Neuron (in vitro differentiated cells): ENCODE measurements at regions not wholly inside any gene's neighbourhood (a gene's known extent, or its start where the extent isn't known, plus 50 kb on each side); places are given as distances from the start of the nearest gene placed in this dataset.
"Not testable (repeated sequence)": the region's sequence is repeated elsewhere in the genome, so short reads cannot be mapped to it uniquely, and the experiment has no call there.

ENCODE experiments used
- H2AFZ ChIP-seq: one replicate; pipeline ENCODE4 v1.6.1; 2013; ENCODE audit warnings: low read depth, mild to moderate bottlenecking, inconsistent platforms, low read length, moderate library complexity
- H3K27me3 ChIP-seq: one replicate; pipeline ENCODE4 v1.6.1; 2013; ENCODE audit warnings: low read length; ENCODE audit not compliant: insufficient read depth
- H3K36me3 ChIP-seq: one replicate; pipeline ENCODE4 v1.6.1; 2013; ENCODE audit warnings: low read length; ENCODE audit not compliant: insufficient read depth
- H3K4me1 ChIP-seq: one replicate; pipeline ENCODE4 v1.6.1; 2013; ENCODE audit warnings: low read length; ENCODE audit not compliant: insufficient read depth
- H3K4me3 ChIP-seq: 2 replicates; pipeline ENCODE4 v1.5.1; 2013; ENCODE audit warnings: mild to moderate bottlenecking, low read length, moderate library complexity
- H3K9me3 ChIP-seq: one replicate; pipeline ENCODE4 v1.6.1; 2013; ENCODE audit warnings: low read length

DNA sequence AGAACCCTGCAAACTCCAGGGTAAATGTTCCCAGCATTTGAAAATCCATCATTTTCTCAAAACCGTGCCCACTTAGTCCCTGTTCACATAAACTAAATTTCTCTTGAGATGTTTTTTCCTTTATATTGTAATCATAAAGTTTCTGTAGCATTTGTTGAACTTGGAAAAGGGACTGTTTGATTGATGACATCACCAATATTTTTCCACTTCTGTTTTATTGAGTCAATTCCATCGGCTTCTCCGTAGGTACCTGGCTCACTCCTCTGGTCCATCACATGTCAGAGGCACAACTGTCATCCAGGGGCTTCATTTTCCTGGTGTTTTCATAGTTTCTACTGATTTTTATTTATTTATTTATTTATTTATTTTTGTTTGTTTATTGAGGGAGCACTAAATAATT is 462.5 kb upstream of the PFKP start:
- H3K36me3 ChIP-seq, result no peaks in the 10 kb centered on the region
- H3K4me3 ChIP-seq, result no peak overlapping the region
- no peaks in the 10 kb centered on the region for H3K4me1 ChIP-seq
- H3K27me3 ChIP-seq, result no peaks in the 10 kb centered on the region
- no peaks in the 10 kb centered on the region for H3K9me3 ChIP-seq
- H2AFZ ChIP-seq, result no peak overlapping the region

- Histone ChIP-seq H3K27me3 (no peaks in the 10 kb centered on the region), H3K36me3 (no peaks in the 10 kb centered on the region), H3K4me1 (peaks cover 6% of the 10 kb centered on the region)
Measured at GRCh38 chr10:2599571-2599970, 467.8 kb upstream of the PFKP start.

GRCh38 chr10:2592360-2593160 is 474.8 kb upstream of the PFKP start:
- Histone ChIP-seq H3K27me3 (no peaks in the 10 kb centered on the region), H3K36me3 (no peaks in the 10 kb centered on the region), H3K4me3 (no peak overlapping the region)

More at GRCh38 chr10:2599571-2599970, 467.8 kb upstream of the PFKP start:
- no peaks in the 10 kb centered on the region for H3K9me3 ChIP-seq
- no peak overlapping the region for H3K4me3 ChIP-seq
- H2AFZ ChIP-seq, result no peak overlapping the region

GRCh38 chr10:2589196-2589595 is 478.2 kb upstream of the PFKP start:
- no peaks in the 10 kb centered on the region for H3K4me1 ChIP-seq
- no peak overlapping the region for H2AFZ ChIP-seq
- no peaks in the 10 kb centered on the region for H3K36me3 ChIP-seq
- no peaks in the 10 kb centered on the region for H3K9me3 ChIP-seq
- no peak overlapping the region for H3K4me3 ChIP-seq
- H3K27me3 ChIP-seq, result no peaks in the 10 kb centered on the region

More at GRCh38 chr10:2592360-2593160, 474.8 kb upstream of the PFKP start:
- H3K9me3 ChIP-seq, result no peaks in the 10 kb centered on the region
- no peak overlapping the region for H2AFZ ChIP-seq
- peaks cover 1% of the 10 kb centered on the region for H3K4me1 ChIP-seq

GRCh38 chr10:2584385-2584784 is 483.0 kb upstream of the PFKP start:
- Histone ChIP-seq H3K4me1 (no peaks in the 10 kb centered on the region), H3K4me3 (no peak overlapping the region), H3K9me3 (no peaks in the 10 kb centered on the region), H2AFZ (no peak overlapping the region), H3K27me3 (no peaks in the 10 kb centered on the region), H3K36me3 (no peaks in the 10 kb centered on the region)

DNA sequence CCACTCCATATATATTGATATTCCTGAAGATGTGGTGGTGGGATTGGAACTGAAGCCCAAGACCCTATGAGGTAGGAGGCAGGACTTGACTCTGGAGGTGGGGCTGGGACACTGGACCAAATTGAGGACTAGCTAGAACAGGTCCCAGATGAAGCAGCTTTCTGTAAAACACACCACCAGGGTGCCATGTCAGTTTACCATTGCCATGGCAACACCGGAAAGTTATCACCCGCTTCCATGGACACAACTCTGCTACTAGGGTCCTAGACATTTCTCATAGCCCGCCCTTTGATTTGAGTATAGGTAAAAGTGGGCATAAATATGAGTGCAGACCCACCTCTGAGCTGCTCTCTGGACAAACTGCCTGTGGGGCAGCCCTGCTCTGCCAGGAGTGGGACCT is 490.5 kb upstream of the PFKP start:
- H3K4me3 ChIP-seq, result no peak overlapping the region
- no peak overlapping the region for H2AFZ ChIP-seq
- peaks cover 26% of the 10 kb centered on the region for H3K4me1 ChIP-seq
- no peaks in the 10 kb centered on the region for H3K27me3 ChIP-seq
- H3K9me3 ChIP-seq, result peaks cover 2% of the 10 kb centered on the region
- no peaks in the 10 kb centered on the region for H3K36me3 ChIP-seq

DNA sequence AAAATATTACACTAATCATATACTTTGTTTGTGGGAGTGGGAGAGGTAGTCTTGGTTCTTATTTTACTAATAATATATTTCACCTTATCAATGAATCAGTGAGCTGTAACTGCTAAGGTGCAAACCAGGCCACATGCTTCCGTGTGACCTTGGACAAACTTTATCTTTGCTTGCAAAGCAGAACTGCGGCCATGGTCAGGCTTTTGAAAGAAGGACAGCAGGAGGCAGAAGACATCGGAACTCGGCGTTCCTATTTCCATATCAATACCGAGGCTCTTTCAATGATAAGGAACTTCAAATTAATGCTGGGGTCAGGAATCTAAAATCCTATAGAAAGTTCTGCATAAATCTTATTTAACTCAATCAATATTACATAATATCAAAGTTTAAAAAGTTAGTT is 491.9 kb upstream of the PFKP start:
- no peak overlapping the region for H3K4me3 ChIP-seq
- H3K27me3 ChIP-seq, result no peaks in the 10 kb centered on the region
- H2AFZ ChIP-seq, result no peak overlapping the region
- H3K4me1 ChIP-seq, result peaks cover 26% of the 10 kb centered on the region
- H3K36me3 ChIP-seq, result no peaks in the 10 kb centered on the region
- H3K9me3 ChIP-seq, result peaks cover 2% of the 10 kb centered on the region

GRCh38 chr10:2572611-2573010 is 494.7 kb upstream of the PFKP start:
- Histone ChIP-seq H2AFZ (no peak overlapping the region), H3K9me3 (no peaks in the 10 kb centered on the region), H3K4me3 (no peak overlapping the region), H3K4me1 (peaks cover 26% of the 10 kb centered on the region), H3K27me3 (no peaks in the 10 kb centered on the region), H3K36me3 (no peaks in the 10 kb centered on the region)

DNA sequence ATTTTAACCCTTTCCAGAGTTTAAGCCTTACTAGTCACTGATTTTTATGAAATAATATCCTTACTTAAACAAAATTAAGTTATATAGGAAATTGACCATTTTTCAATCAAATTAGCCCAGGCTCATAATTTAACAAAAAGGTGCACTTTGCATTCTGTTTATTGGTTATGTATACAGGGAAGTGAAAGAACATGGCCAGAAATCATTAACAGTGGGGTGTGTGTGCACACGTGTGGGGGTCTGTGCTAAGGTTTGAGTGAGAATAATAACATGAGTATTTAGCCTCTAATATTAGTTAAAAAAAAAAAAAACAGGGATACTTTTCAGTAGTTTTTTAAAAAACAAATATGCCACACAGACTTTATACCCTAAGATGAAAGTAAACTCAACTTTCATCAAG is 510.5 kb upstream of the PFKP start:
- Histone ChIP-seq H3K36me3 (no peaks in the 10 kb centered on the region), H2AFZ (no peak overlapping the region), H3K27me3 (no peaks in the 10 kb centered on the region), H3K4me1 (no peaks in the 10 kb centered on the region), H3K9me3 (no peaks in the 10 kb centered on the region), H3K4me3 (no peak overlapping the region)

- no peaks in the 10 kb centered on the region for H3K9me3 ChIP-seq
- no peaks in the 10 kb centered on the region for H3K36me3 ChIP-seq
- H3K27me3 ChIP-seq, result no peaks in the 10 kb centered on the region
- H2AFZ ChIP-seq, result no peak overlapping the region
- H3K4me1 ChIP-seq, result peaks cover 1% of the 10 kb centered on the region
- no peak overlapping the region for H3K4me3 ChIP-seq
Measured at GRCh38 chr10:2548071-2548470, 519.3 kb upstream of the PFKP start.

DNA sequence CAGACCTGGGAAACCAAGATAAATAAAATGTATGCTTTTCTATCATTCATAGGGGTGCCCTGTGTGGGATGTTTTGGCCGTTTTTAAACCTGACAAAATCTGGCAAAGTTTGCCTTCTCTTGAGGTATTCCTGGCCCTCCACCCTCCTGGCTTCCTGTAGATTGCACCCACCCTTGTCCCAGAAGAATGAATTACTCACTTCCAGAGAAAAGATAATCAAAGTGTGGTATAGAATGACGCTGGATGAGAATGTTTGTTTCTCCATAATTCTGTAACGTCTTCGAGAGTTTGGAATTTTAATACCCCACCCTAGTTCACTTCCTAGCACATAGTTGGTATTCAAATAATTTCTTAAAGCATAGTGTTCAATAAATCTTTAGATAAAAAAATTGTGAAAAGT is 519.7 kb upstream of the PFKP start:
- Histone ChIP-seq H3K27me3 (no peaks in the 10 kb centered on the region), H3K36me3 (no peaks in the 10 kb centered on the region), H3K9me3 (no peaks in the 10 kb centered on the region), H3K4me1 (peaks cover 1% of the 10 kb centered on the region), H2AFZ (no peak overlapping the region), H3K4me3 (no peak overlapping the region)

DNA sequence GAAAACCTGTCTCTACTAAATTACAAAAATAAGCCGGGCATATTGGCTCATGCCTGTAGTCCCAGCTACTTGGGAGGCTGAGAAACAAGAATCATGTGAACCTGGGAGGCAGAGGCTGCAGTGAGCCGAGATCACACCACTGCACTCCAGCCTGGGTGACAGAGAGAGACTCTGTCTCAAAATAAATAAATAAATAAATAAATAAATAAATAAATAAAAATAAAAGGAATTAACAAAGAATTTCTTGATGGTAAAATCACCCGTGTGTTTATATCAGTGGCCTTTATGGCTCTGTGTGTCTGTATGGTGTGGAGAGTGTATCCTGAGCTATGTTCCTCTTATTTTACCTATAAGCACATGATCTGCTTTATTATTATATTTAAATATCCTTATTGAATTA is 520.5 kb upstream of the PFKP start:
- H2AFZ ChIP-seq, H3K9me3 ChIP-seq, H3K4me1 ChIP-seq, H3K36me3 ChIP-seq, H3K4me3 ChIP-seq, H3K27me3 ChIP-seq: not testable (repeated sequence)

DNA sequence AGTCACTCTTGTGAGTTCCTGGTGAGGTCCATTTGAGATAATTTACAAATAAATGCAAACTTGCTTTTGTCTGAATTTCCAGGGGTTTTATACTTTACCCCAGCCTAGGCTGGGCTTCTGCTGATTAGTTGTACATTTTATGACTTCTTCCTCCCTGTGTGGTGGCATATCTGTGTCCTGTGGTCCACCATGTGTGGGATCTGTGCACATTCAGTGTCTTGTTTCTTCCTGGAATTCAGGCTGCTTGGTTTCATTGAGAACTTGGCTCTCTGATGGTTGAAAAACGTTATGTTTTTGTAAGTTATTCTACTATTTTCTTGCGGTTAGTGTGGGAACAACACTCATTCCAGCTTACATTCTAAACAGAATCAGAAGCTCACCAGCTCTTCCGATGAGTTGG is 523.4 kb upstream of the PFKP start:
- Histone ChIP-seq H2AFZ (no peak overlapping the region), H3K9me3 (no peaks in the 10 kb centered on the region), H3K27me3 (no peaks in the 10 kb centered on the region), H3K36me3 (no peaks in the 10 kb centered on the region), H3K4me1 (no peaks in the 10 kb centered on the region), H3K4me3 (no peak overlapping the region)
